Activated naive CD4-positive, alpha-beta T cell (primary cell): ENCODE measurements at regions not wholly inside any gene's neighbourhood (a gene's known extent, or its start where the extent isn't known, plus 50 kb on each side); places are given as distances from the start of the nearest gene placed in this dataset.
A peak's percentile ranks its signal among the peaks of the same experiment; 100 is the strongest.

Experiments
- DNase-seq, 4 experiments: peaks; one replicate each; lab custom pipeline; 2025; lab: John Stamatoyannopoulos, UW

GRCh38 chr5:56620903-56621677 is 194.3 kb upstream of the MAP3K1 start:
- DNase-seq, result no peak

- no peak for DNase-seq
Observed at GRCh38 chr5:56617998-56618397, 197.4 kb upstream of the MAP3K1 start.

GRCh38 chr5:56616454-56617160 is 198.7 kb upstream of the MAP3K1 start:
- DNase-seq, result no peak

GRCh38 chr5:56615361-56616153 is 199.8 kb upstream of the MAP3K1 start:
- DNase-seq, result no peak

- no peak for DNase-seq
Observed at GRCh38 chr5:56612759-56613158, 202.6 kb upstream of the MAP3K1 start.

GRCh38 chr5:56612353-56612752 is 203.0 kb upstream of the MAP3K1 start:
- DNase-seq, result no peak

- DNase-seq, result no peak
Observed at GRCh38 chr5:56610093-56610698, 205.2 kb upstream of the MAP3K1 start.

- no peak for DNase-seq
Observed at GRCh38 chr5:56608217-56608925, 207.0 kb upstream of the MAP3K1 start.

- no peak for DNase-seq
Observed at GRCh38 chr5:56607551-56607950, 207.8 kb upstream of the MAP3K1 start.

GRCh38 chr5:56607074-56607473 is 208.3 kb upstream of the MAP3K1 start:
- no peak for DNase-seq

GRCh38 chr5:56606192-56606591 is 209.2 kb upstream of the MAP3K1 start:
- DNase-seq, result no peak

- no peak for DNase-seq
Observed at GRCh38 chr5:56605231-56605630, 210.1 kb upstream of the MAP3K1 start.

- DNase-seq, result no peak
Observed at GRCh38 chr5:56601641-56602071, 213.7 kb upstream of the MAP3K1 start.

- no peak for DNase-seq
Observed at GRCh38 chr5:56598941-56599340, 216.4 kb upstream of the MAP3K1 start.

GRCh38 chr5:56596155-56596554 is 219.2 kb upstream of the MAP3K1 start:
- DNase-seq, result no peak

- DNase-seq, result no peak
Observed at GRCh38 chr5:56595566-56595965, 219.8 kb upstream of the MAP3K1 start.

GRCh38 chr5:56594792-56595191 is 220.6 kb upstream of the MAP3K1 start:
- no peak for DNase-seq

- DNase-seq, result no peak
Observed at GRCh38 chr5:56591081-56591480, 224.3 kb upstream of the MAP3K1 start.

GRCh38 chr5:56589481-56589860 is 225.9 kb upstream of the MAP3K1 start:
- DNase-seq, result no peak

GRCh38 chr5:56588636-56589480 is 226.5 kb upstream of the MAP3K1 start:
- peak in 2 of 4 experiments; percentile 10 to 38 for DNase-seq

GRCh38 chr5:56588131-56588487 is 227.2 kb upstream of the MAP3K1 start:
- DNase-seq, result no peak
